Trophoblast cell (in vitro differentiated cells and primary cell): ENCODE measurements at regions not wholly inside any gene's neighbourhood (a gene's known extent, or its start where the extent isn't known, plus 50 kb on each side); places are given as distances from the start of the nearest gene placed in this dataset.

ENCODE experiments used
- DNase-seq, 2 donors: peaks; one replicate each; pipeline ENCODE4 v3.0.0-alpha.2; 2016
- H2AFZ ChIP-seq: 2 replicates; pipeline ENCODE4 v1.6.1; 2013; ENCODE audit warnings: low read length, moderate library complexity, mild to moderate bottlenecking; ENCODE audit not compliant: insufficient read depth, poor library complexity
- H2AK5ac ChIP-seq: 2 replicates; pipeline ENCODE4 v1.6.1; 2013; ENCODE audit warnings: mild to moderate bottlenecking, low read length
- H2BK120ac ChIP-seq: 2 replicates; pipeline ENCODE4 v1.6.1; 2013; ENCODE audit warnings: low read length, mild to moderate bottlenecking, moderate library complexity; ENCODE audit not compliant: insufficient read depth, poor library complexity
- H2BK12ac ChIP-seq: 2 replicates; pipeline ENCODE4 v1.6.1; 2013; ENCODE audit warnings: mild to moderate bottlenecking, low read length, moderate library complexity
- H2BK5ac ChIP-seq: 2 replicates; pipeline ENCODE4 v1.6.1; 2013; ENCODE audit warnings: low read length, low read depth, moderate library complexity, mild to moderate bottlenecking; ENCODE audit not compliant: poor library complexity
- H3K14ac ChIP-seq: 2 replicates; pipeline ENCODE4 v1.6.1; 2013; ENCODE audit warnings: mild to moderate bottlenecking, low read length
- H3K18ac ChIP-seq: 2 replicates; pipeline ENCODE4 v1.6.1; 2013; ENCODE audit warnings: mild to moderate bottlenecking, low read length
- H3K23ac ChIP-seq: 2 replicates; pipeline ENCODE4 v1.6.1; 2013; ENCODE audit warnings: low read length
- H3K27ac ChIP-seq: 2 replicates; pipeline ENCODE4 v1.5.1; 2013; ENCODE audit warnings: low read depth, mild to moderate bottlenecking, inconsistent platforms, low read length, moderate library complexity
- H3K27me3 ChIP-seq: 2 replicates; pipeline ENCODE4 v1.6.1; 2013; ENCODE audit warnings: inconsistent platforms, mild to moderate bottlenecking, low read length, moderate library complexity; ENCODE audit not compliant: insufficient read depth
- H3K36me3 ChIP-seq, 2 experiments: 1 replicate in 1 of 2; 2 replicates in 1 of 2; pipeline ENCODE4 v1.6.1; 2013; ENCODE audit warnings: low read length in 2 of 2, mild to moderate bottlenecking in 2 of 2, moderate library complexity in 1 of 2; ENCODE audit not compliant: insufficient read depth in 2 of 2, control insufficient read depth in 1 of 2
- H3K4ac ChIP-seq: 2 replicates; pipeline ENCODE4 v1.6.1; 2013; ENCODE audit warnings: low read depth, mild to moderate bottlenecking, low read length, moderate library complexity
- H3K4me1 ChIP-seq, 2 experiments: 1 replicate in 1 of 2; 2 replicates in 1 of 2; pipeline ENCODE4 v1.6.1; 2013; ENCODE audit warnings: low read length in 2 of 2, mild to moderate bottlenecking in 2 of 2, moderate library complexity in 1 of 2; ENCODE audit not compliant: insufficient read depth in 2 of 2, control insufficient read depth in 1 of 2
- H3K4me2 ChIP-seq: 2 replicates; pipeline ENCODE4 v1.6.1; 2013; ENCODE audit warnings: inconsistent platforms, mild to moderate bottlenecking, low read length, moderate library complexity
- H3K4me3 ChIP-seq: 2 replicates; pipeline ENCODE4 v1.5.1; 2013; ENCODE audit warnings: mild to moderate bottlenecking, low read depth, low read length, inconsistent platforms
- H3K79me1 ChIP-seq: one replicate; pipeline ENCODE4 v1.6.1; 2013; ENCODE audit warnings: low read length
- H3K79me2 ChIP-seq: 2 replicates; pipeline ENCODE4 v1.6.1; 2013; ENCODE audit warnings: low read length, mild to moderate bottlenecking; ENCODE audit not compliant: control insufficient read depth, insufficient read depth, poor library complexity
- H3K9ac ChIP-seq: 2 replicates; pipeline ENCODE4 v1.6.1; 2013; ENCODE audit warnings: mild to moderate bottlenecking, low read length
- H3K9me3 ChIP-seq: 2 replicates; pipeline ENCODE4 v1.6.1; 2013; ENCODE audit warnings: low read depth, mild to moderate bottlenecking, control low read depth, inconsistent platforms, low read length; ENCODE audit not compliant: insufficient read depth
- H4K12ac ChIP-seq: 2 replicates; pipeline ENCODE4 v1.6.1; 2013; ENCODE audit warnings: low read depth, mild to moderate bottlenecking, low read length, moderate library complexity
- H4K8ac ChIP-seq: 2 replicates; pipeline ENCODE4 v1.6.1; 2013; ENCODE audit warnings: low read depth, mild to moderate bottlenecking, low read length, moderate library complexity
- H4K91ac ChIP-seq: one replicate; pipeline ENCODE4 v1.6.1; 2013; ENCODE audit warnings: low read depth, mild to moderate bottlenecking, low read length, moderate library complexity
- WGBS: extraction: QIAGEN DNeasy Blood & Tissue Kit; methylation state at CpG from one replicate; pipeline ENCODE4 v1.1.7; 2013; ENCODE audit warnings: missing lambda C conversion rate; ENCODE audit not compliant: insufficient read length, insufficient coverage; ENCODE audit errors: extremely low coverage; 5-methylcytosine and 5-hydroxymethylcytosine counted together

GRCh38 chr5:4780633-4781032 lies 359.5 kb upstream of the ADAMTS16 start:
- no peaks in the 10 kb centered on the region for H3K4me1 ChIP-seq
- H4K8ac ChIP-seq: no peak overlapping the region
- no peak overlapping the region for H2AK5ac ChIP-seq
- H2BK12ac ChIP-seq: no peak overlapping the region
- no peaks in the 10 kb centered on the region for H3K79me1 ChIP-seq
- H3K36me3 ChIP-seq: no peaks in the 10 kb centered on the region
- no peak overlapping the region for H3K14ac ChIP-seq
- no peak overlapping the region for H4K91ac ChIP-seq
- no peak overlapping the region for H2BK5ac ChIP-seq
- H3K27ac ChIP-seq: no peak overlapping the region
- no CpG with 5 or more reads among the region's 4 CpGs for WGBS
- DNase-seq: no peak
- no peak overlapping the region for H3K4me2 ChIP-seq
- no peak overlapping the region for H3K23ac ChIP-seq
- H2AFZ ChIP-seq: no peak overlapping the region
- H3K4ac ChIP-seq: no peak overlapping the region
- H3K9ac ChIP-seq: no peak overlapping the region
- no peaks in the 10 kb centered on the region for H3K27me3 ChIP-seq
- no peak overlapping the region for H3K4me3 ChIP-seq
- H4K12ac ChIP-seq: no peak overlapping the region
- H2BK120ac ChIP-seq: no peak overlapping the region
- H3K18ac ChIP-seq: no peak overlapping the region
- no peaks in the 10 kb centered on the region for H3K79me2 ChIP-seq
- no peaks in the 10 kb centered on the region for H3K9me3 ChIP-seq

GRCh38 chr5:4781299-4781698 lies 358.8 kb upstream of the ADAMTS16 start:
- no peak overlapping the region for H4K91ac ChIP-seq
- no peak overlapping the region for H2BK120ac ChIP-seq
- H3K79me2 ChIP-seq: no peaks in the 10 kb centered on the region
- no peak overlapping the region for H3K4me3 ChIP-seq
- H3K4me1 ChIP-seq: no peaks in the 10 kb centered on the region
- no peak overlapping the region for H2AFZ ChIP-seq
- H3K18ac ChIP-seq: no peak overlapping the region
- no peak overlapping the region for H3K23ac ChIP-seq
- H2AK5ac ChIP-seq: no peak overlapping the region
- no peak overlapping the region for H4K8ac ChIP-seq
- H3K4me2 ChIP-seq: no peak overlapping the region
- H3K36me3 ChIP-seq: no peaks in the 10 kb centered on the region
- no peak overlapping the region for H2BK5ac ChIP-seq
- no peak overlapping the region for H3K27ac ChIP-seq
- no peaks in the 10 kb centered on the region for H3K79me1 ChIP-seq
- no peak overlapping the region for H4K12ac ChIP-seq
- no peak overlapping the region for H3K14ac ChIP-seq
- H3K9ac ChIP-seq: no peak overlapping the region
- no peaks in the 10 kb centered on the region for H3K9me3 ChIP-seq
- WGBS: no CpG with 5 or more reads among the region's 6 CpGs
- no peaks in the 10 kb centered on the region for H3K27me3 ChIP-seq
- H3K4ac ChIP-seq: no peak overlapping the region
- no peak overlapping the region for H2BK12ac ChIP-seq
- DNase-seq: no peak

DNA sequence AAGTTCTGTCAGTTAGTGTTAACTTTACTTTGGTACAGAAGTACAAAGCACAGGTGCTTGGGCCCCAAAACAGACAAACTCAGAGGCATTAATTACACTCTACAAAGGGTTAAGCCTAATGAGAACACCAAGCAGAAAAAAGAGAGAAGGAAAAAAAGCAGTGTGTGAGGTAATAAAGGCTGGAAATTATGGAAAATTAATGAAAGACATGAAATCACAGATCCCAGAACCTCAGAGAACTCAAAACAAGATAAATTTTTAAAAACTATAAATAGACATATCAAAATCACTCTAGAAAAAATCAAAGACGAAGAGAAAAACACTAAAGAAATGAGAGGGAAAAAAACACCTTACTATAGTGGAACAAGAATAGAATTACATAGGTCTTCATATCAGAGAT lies 354.2 kb upstream of the ADAMTS16 start:
- Histone ChIP-seq H4K12ac (no peak overlapping the region), H3K18ac (no peak overlapping the region), H3K23ac (no peak overlapping the region), H3K9me3 (no peaks in the 10 kb centered on the region), H3K27me3 (no peaks in the 10 kb centered on the region), H2AFZ (no peak overlapping the region), H3K4me3 (no peak overlapping the region), H3K79me1 (no peaks in the 10 kb centered on the region), H3K27ac (no peak overlapping the region), H3K9ac (no peak overlapping the region), H2BK120ac (no peak overlapping the region), H2BK12ac (no peak overlapping the region), H2AK5ac (no peak overlapping the region), H3K4ac (no peak overlapping the region), H2BK5ac (no peak overlapping the region), H3K4me1 (no peaks in the 10 kb centered on the region), H3K36me3 (no peaks in the 10 kb centered on the region), H4K91ac (no peak overlapping the region), H4K8ac (no peak overlapping the region), H3K14ac (no peak overlapping the region), H3K79me2 (no peaks in the 10 kb centered on the region), H3K4me2 (no peak overlapping the region)
- DNase-seq: no peak
- no CpG with 5 or more reads among the region's 1 CpG for WGBS

- WGBS: no CpG with 5 or more reads among the region's 2 CpGs
- Histone ChIP-seq H3K79me1 (no peaks in the 10 kb centered on the region), H4K8ac (no peak overlapping the region), H3K9ac (no peak overlapping the region), H3K4me1 (peaks cover 0 to 2% of the 10 kb centered on the region in 2 experiments), H2BK5ac (no peak overlapping the region), H3K4me3 (no peak overlapping the region), H2BK12ac (no peak overlapping the region), H4K12ac (no peak overlapping the region), H3K18ac (no peak overlapping the region), H2AFZ (no peak overlapping the region), H3K23ac (no peak overlapping the region), H3K14ac (no peak overlapping the region), H4K91ac (no peak overlapping the region), H3K9me3 (peaks cover 2% of the 10 kb centered on the region), H2BK120ac (no peak overlapping the region), H3K27me3 (no peaks in the 10 kb centered on the region), H3K27ac (no peak overlapping the region), H2AK5ac (no peak overlapping the region), H3K4me2 (no peak overlapping the region), H3K79me2 (no peaks in the 10 kb centered on the region), H3K4ac (no peak overlapping the region), H3K36me3 (no peaks in the 10 kb centered on the region)
- no peak for DNase-seq
Measured at GRCh38 chr5:4797445-4797844, 342.7 kb upstream of the ADAMTS16 start.
